Spleen (tissue), 7 donors: ENCODE measurements at regions not wholly inside any gene's neighbourhood (a gene's known extent, or its start where the extent isn't known, plus 50 kb on each side); places are given as distances from the start of the nearest gene placed in this dataset.

Source experiments
- CTCF ChIP-seq, 11 experiments: fragments of 200-600 bp in 7 of 11; fragments of 450-650 bp in 4 of 11; sonication (generic) in 4 of 11; IDR thresholded peaks in 8 of 11; conservative IDR thresholded peaks in 3 of 11; 1 replicate in 7 of 11; 2 replicates in 4 of 11; pipeline versions ENCODE4 v1.4.0 to v1.8.0; 2016 to 2021; ENCODE audit warnings: antibody characterized with exemption in 11 of 11, inconsistent platforms in 4 of 11, mild to moderate bottlenecking in 1 of 11
- POLR2A ChIP-seq, 3 donors: fragments of 450-650 bp; IDR thresholded peaks; one replicate each; pipeline ENCODE4 v1.5.1; 2017; ENCODE audit warnings: antibody characterized with exemption in 3 of 3, mild to moderate bottlenecking in 1 of 3
- donor health status: DM: no; HTN: no; CAD: no; lungs with moderate emphysema.
- donor health status: DM: no; HTN: no; CAD: no.
- donor health status: DM: no; HTN: no; CAD: no.

DNA sequence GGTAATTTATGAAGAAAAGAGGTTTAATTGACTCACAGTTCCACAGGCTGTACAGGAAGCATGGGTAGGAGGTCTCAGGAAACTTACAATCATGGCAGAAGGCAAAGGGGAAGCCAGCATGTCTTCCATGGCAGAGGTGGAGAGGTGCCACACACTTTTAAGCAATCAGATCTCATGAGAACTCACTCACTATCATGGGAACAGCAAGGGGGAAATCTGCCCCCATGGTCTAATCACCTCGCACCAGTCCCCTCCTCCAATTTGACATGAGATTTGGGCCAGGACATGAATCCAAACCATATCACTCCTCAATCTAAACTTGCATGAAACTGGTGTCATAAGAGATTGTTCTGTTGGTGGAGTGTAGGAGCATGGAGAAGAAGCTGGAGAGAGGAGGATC is 51.6 kb upstream of the CCN6 start:
- no peak for TF ChIP-seq CTCF (IDR thresholded peaks at IDR 0.05 in 8 of 11, conservative IDR thresholded peaks at IDR 0.05 in 3 of 11)
- no peak for TF ChIP-seq POLR2A (IDR thresholded peaks at IDR 0.05)
